Coronary artery (tissue), 2 donors: ENCODE measurements at regions not wholly inside any gene's neighbourhood (a gene's known extent, or its start where the extent isn't known, plus 50 kb on each side); places are given as distances from the start of the nearest gene placed in this dataset.

Source experiments
- DNase-seq: peaks from one replicate; pipeline ENCODE4 v3.0.0-alpha.2; 2017; ENCODE audit warnings: low spot score
- H3K27ac ChIP-seq, 2 donors: fragments of 200-600 bp; sonication (generic); one replicate each; pipeline ENCODE4 v1.5.1; 2016 to 2019
- H3K4me3 ChIP-seq: fragments of 200-600 bp; sonication (generic); 2 replicates; pipeline ENCODE4 v1.5.1; 2016; ENCODE audit warnings: mild to moderate bottlenecking, moderate library complexity
- CTCF ChIP-seq: fragments of 200-600 bp; sonication (generic); IDR thresholded peaks from one replicate; pipeline ENCODE4 v1.5.1; 2019; ENCODE audit warnings: antibody characterized with exemption

- no peak for DNase-seq
- Histone ChIP-seq H3K4me3 (no peak overlapping the region), H3K27ac (no peak overlapping the region)
- TF ChIP-seq CTCF: no peak
Measured at GRCh38 chr9:73566627-73567026, 415.0 kb downstream of the ANXA1 start.

- TF ChIP-seq CTCF: no peak
- Histone ChIP-seq H3K4me3 (no peak overlapping the region), H3K27ac (no peak overlapping the region)
- no peak for DNase-seq
Measured at GRCh38 chr9:73573235-73573634, 421.6 kb downstream of the ANXA1 start.

GRCh38 chr9:73575101-73576060 lies 423.7 kb downstream of the ANXA1 start:
- TF ChIP-seq CTCF: no peak
- H3K4me3 ChIP-seq: no peak overlapping the region
- no peak overlapping the region for H3K27ac ChIP-seq
- no peak for DNase-seq

- DNase-seq: no peak
Measured at GRCh38 chr9:73577848-73578247, 426.2 kb downstream of the ANXA1 start.

GRCh38 chr9:73579823-73580222 lies 428.2 kb downstream of the ANXA1 start:
- H3K4me3 ChIP-seq: no peak overlapping the region
- DNase-seq: no peak
- no peak for TF ChIP-seq CTCF
- no peak overlapping the region for H3K27ac ChIP-seq

More at GRCh38 chr9:73577848-73578247, 426.2 kb downstream of the ANXA1 start:
- Histone ChIP-seq H3K4me3 (no peak overlapping the region), H3K27ac (no peak overlapping the region)
- no peak for TF ChIP-seq CTCF

GRCh38 chr9:73583576-73583975 lies 431.9 kb downstream of the ANXA1 start:
- H3K27ac ChIP-seq: no peak overlapping the region
- no peak for TF ChIP-seq CTCF

GRCh38 chr9:73595036-73595545 lies 443.4 kb downstream of the ANXA1 start:
- TF ChIP-seq CTCF: no peak
- no peak for DNase-seq
- Histone ChIP-seq H3K4me3 (no peak overlapping the region), H3K27ac (no peak overlapping the region)

More at GRCh38 chr9:73583576-73583975, 431.9 kb downstream of the ANXA1 start:
- H3K4me3 ChIP-seq: no peak overlapping the region
- DNase-seq: no peak
